ENCODE measurements at regions not wholly inside any gene's neighbourhood (a gene's known extent, or its start where the extent isn't known, plus 50 kb on each side); places are given as distances from the start of the nearest gene placed in this dataset.

DNA sequence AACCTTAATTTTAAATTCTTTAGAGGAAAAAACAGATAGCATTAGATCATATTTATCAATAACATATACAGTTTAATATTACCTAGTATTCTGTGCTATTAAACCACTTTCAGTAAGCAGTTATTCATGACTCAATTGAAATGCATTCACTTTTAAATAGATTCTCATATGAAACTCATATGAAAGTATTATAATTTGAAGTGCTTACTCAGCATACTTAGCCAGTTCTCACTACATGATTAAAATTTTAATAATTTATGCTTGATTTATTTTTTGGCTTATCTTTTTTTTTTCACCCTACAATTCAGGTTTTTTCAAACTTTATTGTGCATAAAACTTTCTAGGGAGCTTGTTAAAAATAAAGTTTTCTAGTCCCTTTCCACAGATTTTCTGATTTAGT, 694.9 kb upstream of the CDH9 start:
- ChIA-PET POLR2A (no interaction called here), CTCF (no interaction called here)
- Histone ChIP-seq H3K4me1 (ENCODE audit: control insufficient read depth in 1 of 2, insufficient read depth in 2 of 2, low read depth in 1 of 2, low read length in 1 of 2) (no peaks in the 10 kb centered on the region), H3K9ac (no peak overlapping the region), H3K27me3 (ENCODE audit: insufficient read depth) (no peaks in the 10 kb centered on the region), H2AFZ (ENCODE audit: low read depth) (no peak overlapping the region), H3K27ac (ENCODE audit: low read depth in 2 of 2, low read length in 1 of 2) (no peak overlapping the region), H3K36me3 (replicated peaks in 1 of 2; ENCODE audit: control insufficient read depth in 1 of 2, insufficient read depth in 2 of 2, low read length in 1 of 2) (no peaks in the 10 kb centered on the region), H3K4me2 (no peak overlapping the region), H3K9me3 (no peaks in the 10 kb centered on the region), H3K79me2 (ENCODE audit: insufficient read depth) (no peaks in the 10 kb centered on the region), H3K9me2 (no peaks in the 10 kb centered on the region), H3F3A (replicated peaks; ENCODE audit: insufficient read depth) (no peaks in the 10 kb centered on the region), H4K20me1 (ENCODE audit: insufficient read depth) (no peaks in the 10 kb centered on the region), H3K4me3 (ENCODE audit: low read depth in 2 of 2, low read length in 1 of 2) (no peak overlapping the region)
- no peak for DNase-seq
- TF ChIP-seq NRF1 (IDR thresholded peaks at IDR 0.05; ENCODE audit: low read depth, low read length) (no peak), SMC3 (IDR thresholded peaks at IDR 0.05; ENCODE audit: low read depth, low read length) (no peak), RFX5 (IDR thresholded peaks at IDR 0.05; ENCODE audit: low read length) (no peak), RXRA (IDR thresholded peaks at IDR 0.05; ENCODE audit: borderline replicate concordance, low read depth) (no peak), NFIC (IDR thresholded peaks at IDR 0.05; ENCODE audit: borderline replicate concordance) (no peak), EZH2phosphoT487 (IDR thresholded peaks at IDR 0.05; ENCODE audit: borderline replicate concordance, low read depth) (no peak), JUND (IDR thresholded peaks at IDR 0.05) (no peak), MXI1 (IDR thresholded peaks at IDR 0.05; ENCODE audit: low read depth, low read length) (no peak), GABPA (IDR thresholded peaks at IDR 0.05; ENCODE audit: low read depth) (no peak), YY1 (IDR thresholded peaks at IDR 0.05; ENCODE audit: low read depth) (no peak), ELF1 (IDR thresholded peaks at IDR 0.05) (no peak), RCOR1 (IDR thresholded peaks at IDR 0.05; ENCODE audit: low read length) (no peak), MEF2A (IDR thresholded peaks at IDR 0.05; ENCODE audit: borderline replicate concordance, low read depth) (no peak), TEAD4 (IDR thresholded peaks at IDR 0.05; ENCODE audit: borderline replicate concordance, insufficient read depth) (no peak)
- TF ChIP-seq, protein P1, sequence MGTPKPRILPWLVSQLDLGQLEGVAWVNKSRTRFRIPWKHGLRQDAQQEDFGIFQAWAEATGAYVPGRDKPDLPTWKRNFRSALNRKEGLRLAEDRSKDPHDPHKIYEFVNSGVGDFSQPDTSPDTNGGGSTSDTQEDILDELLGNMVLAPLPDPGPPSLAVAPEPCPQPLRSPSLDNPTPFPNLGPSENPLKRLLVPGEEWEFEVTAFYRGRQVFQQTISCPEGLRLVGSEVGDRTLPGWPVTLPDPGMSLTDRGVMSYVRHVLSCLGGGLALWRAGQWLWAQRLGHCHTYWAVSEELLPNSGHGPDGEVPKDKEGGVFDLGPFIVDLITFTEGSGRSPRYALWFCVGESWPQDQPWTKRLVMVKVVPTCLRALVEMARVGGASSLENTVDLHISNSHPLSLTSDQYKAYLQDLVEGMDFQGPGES (IDR thresholded peaks at IDR 0.05; ENCODE audit: low read depth, low read length), result no peak
- TF ChIP-seq, protein P2, sequence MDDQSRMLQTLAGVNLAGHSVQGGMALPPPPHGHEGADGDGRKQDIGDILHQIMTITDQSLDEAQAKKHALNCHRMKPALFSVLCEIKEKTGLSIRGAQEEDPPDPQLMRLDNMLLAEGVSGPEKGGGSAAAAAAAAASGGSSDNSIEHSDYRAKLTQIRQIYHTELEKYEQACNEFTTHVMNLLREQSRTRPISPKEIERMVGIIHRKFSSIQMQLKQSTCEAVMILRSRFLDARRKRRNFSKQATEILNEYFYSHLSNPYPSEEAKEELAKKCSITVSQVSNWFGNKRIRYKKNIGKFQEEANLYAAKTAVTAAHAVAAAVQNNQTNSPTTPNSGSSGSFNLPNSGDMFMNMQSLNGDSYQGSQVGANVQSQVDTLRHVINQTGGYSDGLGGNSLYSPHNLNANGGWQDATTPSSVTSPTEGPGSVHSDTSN (IDR thresholded peaks at IDR 0.05), result no peak
- TF ChIP-seq, protein P3, sequence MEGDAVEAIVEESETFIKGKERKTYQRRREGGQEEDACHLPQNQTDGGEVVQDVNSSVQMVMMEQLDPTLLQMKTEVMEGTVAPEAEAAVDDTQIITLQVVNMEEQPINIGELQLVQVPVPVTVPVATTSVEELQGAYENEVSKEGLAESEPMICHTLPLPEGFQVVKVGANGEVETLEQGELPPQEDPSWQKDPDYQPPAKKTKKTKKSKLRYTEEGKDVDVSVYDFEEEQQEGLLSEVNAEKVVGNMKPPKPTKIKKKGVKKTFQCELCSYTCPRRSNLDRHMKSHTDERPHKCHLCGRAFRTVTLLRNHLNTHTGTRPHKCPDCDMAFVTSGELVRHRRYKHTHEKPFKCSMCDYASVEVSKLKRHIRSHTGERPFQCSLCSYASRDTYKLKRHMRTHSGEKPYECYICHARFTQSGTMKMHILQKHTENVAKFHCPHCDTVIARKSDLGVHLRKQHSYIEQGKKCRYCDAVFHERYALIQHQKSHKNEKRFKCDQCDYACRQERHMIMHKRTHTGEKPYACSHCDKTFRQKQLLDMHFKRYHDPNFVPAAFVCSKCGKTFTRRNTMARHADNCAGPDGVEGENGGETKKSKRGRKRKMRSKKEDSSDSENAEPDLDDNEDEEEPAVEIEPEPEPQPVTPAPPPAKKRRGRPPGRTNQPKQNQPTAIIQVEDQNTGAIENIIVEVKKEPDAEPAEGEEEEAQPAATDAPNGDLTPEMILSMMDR (IDR thresholded peaks at IDR 0.05), result no peak

DNA sequence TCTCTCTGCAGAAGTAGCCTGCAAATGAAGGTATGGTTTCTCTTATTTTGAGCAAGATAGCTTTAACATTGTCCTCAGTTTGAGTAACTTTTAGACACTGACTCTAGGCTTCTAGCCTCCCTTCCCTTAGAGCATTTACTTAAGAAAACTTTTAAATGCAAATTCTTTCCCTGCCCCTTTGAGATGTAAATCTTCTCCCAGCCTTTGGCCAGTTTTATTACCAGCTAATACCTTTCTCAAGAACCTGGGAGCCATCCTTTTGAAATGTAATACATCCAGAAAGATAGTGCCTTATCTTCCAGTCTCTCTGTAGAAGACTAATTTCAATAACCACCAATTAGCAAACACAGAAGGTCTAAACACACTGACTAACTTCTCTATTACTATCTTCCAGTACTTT, 688.9 kb upstream of the CDH9 start:
- no peaks in the 10 kb centered on the region for H3K9me3 ChIP-seq
- no peak for TF ChIP-seq CHD2 (IDR thresholded peaks at IDR 0.05; ENCODE audit: low read length, partially characterized antibody)
- TF ChIP-seq GATA2 (CRISPR knock-in tag; IDR thresholded peaks at IDR 0.05), result no peak
- TF ChIP-seq MXI1 (IDR thresholded peaks at IDR 0.05; ENCODE audit: low read depth, low read length), result no peak
- no peaks in the 10 kb centered on the region for H4K20me1 ChIP-seq (ENCODE audit: insufficient read depth)
- no peak overlapping the region for H3K9ac ChIP-seq
- H3K36me3 ChIP-seq (replicated peaks in 1 of 2; ENCODE audit: control insufficient read depth in 1 of 2, insufficient read depth in 2 of 2, low read length in 1 of 2), result no peaks in the 10 kb centered on the region
- no peaks in the 10 kb centered on the region for H3K27me3 ChIP-seq (ENCODE audit: insufficient read depth)
- no peaks in the 10 kb centered on the region for H3K79me2 ChIP-seq (ENCODE audit: insufficient read depth)
- CTCF ChIA-PET, result no interaction called here
- H3K4me3 ChIP-seq (ENCODE audit: low read depth in 2 of 2, low read length in 1 of 2), result no peak overlapping the region
- no peaks in the 10 kb centered on the region for H3K9me2 ChIP-seq
- POLR2A ChIA-PET, result no interaction called here
- no peaks in the 10 kb centered on the region for H3F3A ChIP-seq (replicated peaks; ENCODE audit: insufficient read depth)
- DNase-seq, result no peak
- no peak overlapping the region for H3K4me2 ChIP-seq
- H3K4me1 ChIP-seq (ENCODE audit: control insufficient read depth in 1 of 2, insufficient read depth in 2 of 2, low read depth in 1 of 2, low read length in 1 of 2), result no peaks in the 10 kb centered on the region
- no peak overlapping the region for H2AFZ ChIP-seq (ENCODE audit: low read depth)
- no peak overlapping the region for H3K27ac ChIP-seq (ENCODE audit: low read depth in 2 of 2, low read length in 1 of 2)

Measured in SK-N-SH (cell line).